ENCODE measurements at regions not wholly inside any gene's neighbourhood (a gene's known extent, or its start where the extent isn't known, plus 50 kb on each side); places are given as distances from the start of the nearest gene placed in this dataset.
"Not testable (repeated sequence)": the region's sequence is repeated elsewhere in the genome, so short reads cannot be mapped to it uniquely, and the experiment has no call there.

GRCh38 chr4:54828361-54828760 is 170.6 kb downstream of the KIT start:
- not testable (repeated sequence) for H3K9me3 ChIP-seq (ENCODE audit: control insufficient read depth, insufficient read depth, low read length); H3K36me3 ChIP-seq (ENCODE audit: control insufficient read depth, insufficient read depth, low read length); H3K27me3 ChIP-seq (ENCODE audit: control insufficient read depth, insufficient read depth, low read length); H3K4me1 ChIP-seq (ENCODE audit: control insufficient read depth, insufficient read depth, low read length); H3K4me3 ChIP-seq (ENCODE audit: low read depth, low read length); H3K27ac ChIP-seq (ENCODE audit: low read depth, low read length); H3K9ac ChIP-seq (ENCODE audit: low read depth, low read length)

DNA sequence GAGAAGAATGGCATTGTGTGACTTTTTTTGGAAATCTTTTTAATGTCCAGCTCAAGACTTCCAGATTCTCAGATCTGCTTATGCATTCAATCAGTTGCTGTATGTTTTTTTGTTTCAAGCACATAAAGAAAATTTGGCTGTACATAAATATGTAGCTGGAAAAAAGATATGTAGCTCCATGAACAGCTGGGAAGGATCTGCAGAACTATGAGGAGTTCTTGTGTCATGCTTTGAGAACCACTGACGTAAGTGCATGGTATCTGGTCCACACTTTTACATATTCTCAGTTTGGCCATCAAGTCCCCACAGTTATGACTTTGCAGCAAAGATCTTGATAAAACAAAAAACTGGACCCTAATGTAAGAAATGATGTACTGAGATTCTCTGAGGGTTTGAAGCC is 165.9 kb downstream of the KIT start:
- H3K4me3 ChIP-seq (ENCODE audit: low read depth, low read length) = no peak overlapping the region
- no peak overlapping the region for H3K9ac ChIP-seq (ENCODE audit: low read depth, low read length)
- no peaks in the 10 kb centered on the region; the same call in 1 of the 2 replicates for H3K9me3 ChIP-seq (ENCODE audit: control insufficient read depth, insufficient read depth, low read length)
- H3K36me3 ChIP-seq (ENCODE audit: control insufficient read depth, insufficient read depth, low read length) = no peaks in the 10 kb centered on the region
- H3K4me1 ChIP-seq (ENCODE audit: control insufficient read depth, insufficient read depth, low read length) = no peaks in the 10 kb centered on the region
- H3K27me3 ChIP-seq (ENCODE audit: control insufficient read depth, insufficient read depth, low read length) = no peaks in the 10 kb centered on the region
- H3K27ac ChIP-seq (ENCODE audit: low read depth, low read length) = no peak overlapping the region

DNA sequence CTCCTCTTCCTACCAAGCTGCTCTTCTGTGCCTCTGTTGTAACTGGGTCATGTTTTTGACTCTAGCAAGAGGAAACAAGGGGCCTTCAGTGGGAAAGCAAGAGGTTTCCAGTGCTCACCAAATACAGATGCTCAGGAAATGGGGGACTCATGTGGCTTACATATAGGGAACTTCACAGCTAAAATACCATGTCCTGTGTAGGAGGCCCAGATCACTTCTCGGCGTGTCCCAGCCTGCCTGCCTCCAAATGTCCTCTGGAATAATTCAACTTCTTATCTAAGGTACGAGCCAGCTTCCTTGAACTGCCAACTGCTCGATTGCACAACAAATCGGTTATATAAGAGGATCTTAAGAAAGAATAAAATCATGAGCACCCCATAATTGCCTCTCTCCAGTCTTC is 161.3 kb downstream of the KIT start:
- H3K4me1 ChIP-seq (ENCODE audit: control insufficient read depth, insufficient read depth, low read length) = peaks cover 11% of the 10 kb centered on the region; the same call in 1 of the 2 replicates
- no peaks in the 10 kb centered on the region for H3K27me3 ChIP-seq (ENCODE audit: control insufficient read depth, insufficient read depth, low read length)
- H3K9me3 ChIP-seq (ENCODE audit: control insufficient read depth, insufficient read depth, low read length) = peaks cover 2% of the 10 kb centered on the region
- H3K27ac ChIP-seq (ENCODE audit: low read depth, low read length) = no peak overlapping the region
- no peaks in the 10 kb centered on the region for H3K36me3 ChIP-seq (ENCODE audit: control insufficient read depth, insufficient read depth, low read length)
- H3K9ac ChIP-seq (ENCODE audit: low read depth, low read length) = no peak overlapping the region
- no peak overlapping the region for H3K4me3 ChIP-seq (ENCODE audit: low read depth, low read length)

- Histone ChIP-seq H3K27me3 (ENCODE audit: control insufficient read depth, insufficient read depth, low read length) (no peaks in the 10 kb centered on the region), H3K4me1 (ENCODE audit: control insufficient read depth, insufficient read depth, low read length) (peaks cover 11% of the 10 kb centered on the region; the same call in 1 of the 2 replicates), H3K9ac (ENCODE audit: low read depth, low read length) (no peak overlapping the region), H3K4me3 (ENCODE audit: low read depth, low read length) (no peak overlapping the region), H3K9me3 (ENCODE audit: control insufficient read depth, insufficient read depth, low read length) (peaks cover 2% of the 10 kb centered on the region), H3K27ac (ENCODE audit: low read depth, low read length) (no peak overlapping the region), H3K36me3 (ENCODE audit: control insufficient read depth, insufficient read depth, low read length) (no peaks in the 10 kb centered on the region)
These were observed 160.7 kb downstream of the KIT start for GRCh38 chr4:54818481-54818880.

- H3K9ac ChIP-seq (ENCODE audit: low read depth, low read length) = no peak overlapping the region
- H3K4me3 ChIP-seq (ENCODE audit: low read depth, low read length) = no peak overlapping the region
- H3K4me1 ChIP-seq (ENCODE audit: control insufficient read depth, insufficient read depth, low read length) = peaks cover 11% of the 10 kb centered on the region; the same call in 1 of the 2 replicates
- H3K9me3 ChIP-seq (ENCODE audit: control insufficient read depth, insufficient read depth, low read length) = peaks cover 2% of the 10 kb centered on the region
- no peak overlapping the region for H3K27ac ChIP-seq (ENCODE audit: low read depth, low read length)
- no peaks in the 10 kb centered on the region for H3K36me3 ChIP-seq (ENCODE audit: control insufficient read depth, insufficient read depth, low read length)
- no peaks in the 10 kb centered on the region for H3K27me3 ChIP-seq (ENCODE audit: control insufficient read depth, insufficient read depth, low read length)
These were observed 155.9 kb downstream of the KIT start for GRCh38 chr4:54813674-54814073.

DNA sequence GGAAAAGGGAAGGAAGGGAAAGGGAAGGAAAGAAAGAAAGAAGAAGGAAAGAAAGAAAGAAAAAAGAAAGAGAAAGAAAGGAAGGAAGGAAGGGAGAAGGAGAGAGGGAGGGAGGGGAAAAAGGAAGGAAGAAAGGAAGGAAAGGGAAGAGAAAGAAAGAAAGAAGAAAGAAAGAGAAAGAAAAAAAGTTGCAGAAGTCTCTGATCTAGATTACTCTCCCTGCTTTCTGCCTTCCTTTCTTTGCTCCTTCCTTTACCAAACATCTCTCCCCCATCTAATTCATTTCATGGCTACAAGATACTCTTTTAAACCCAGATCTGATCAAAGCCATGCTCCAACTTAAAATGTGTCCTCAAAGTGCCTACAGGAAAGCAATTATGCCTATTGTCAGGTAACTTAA is 148.6 kb downstream of the KIT start:
- H3K27ac ChIP-seq (ENCODE audit: low read depth, low read length) = no peak overlapping the region
- peaks cover 10% of the 10 kb centered on the region; the same call in 1 of the 2 replicates for H3K9me3 ChIP-seq (ENCODE audit: control insufficient read depth, insufficient read depth, low read length)
- H3K9ac ChIP-seq (ENCODE audit: low read depth, low read length) = no peak overlapping the region
- H3K4me3 ChIP-seq (ENCODE audit: low read depth, low read length) = no peak overlapping the region
- H3K4me1 ChIP-seq (ENCODE audit: control insufficient read depth, insufficient read depth, low read length) = no peaks in the 10 kb centered on the region
- no peaks in the 10 kb centered on the region for H3K36me3 ChIP-seq (ENCODE audit: control insufficient read depth, insufficient read depth, low read length)
- H3K27me3 ChIP-seq (ENCODE audit: control insufficient read depth, insufficient read depth, low read length) = no peaks in the 10 kb centered on the region

GRCh38 chr4:54802336-54802735 is 144.6 kb downstream of the KIT start:
- Histone ChIP-seq H3K9me3 (ENCODE audit: control insufficient read depth, insufficient read depth, low read length) (peaks cover 10% of the 10 kb centered on the region; the same call in 1 of the 2 replicates), H3K4me1 (ENCODE audit: control insufficient read depth, insufficient read depth, low read length) (no peaks in the 10 kb centered on the region), H3K9ac (ENCODE audit: low read depth, low read length) (no peak overlapping the region), H3K27me3 (ENCODE audit: control insufficient read depth, insufficient read depth, low read length) (no peaks in the 10 kb centered on the region), H3K4me3 (ENCODE audit: low read depth, low read length) (no peak overlapping the region), H3K27ac (ENCODE audit: low read depth, low read length) (no peak overlapping the region), H3K36me3 (ENCODE audit: control insufficient read depth, insufficient read depth, low read length) (no peaks in the 10 kb centered on the region)

GRCh38 chr4:54800831-54801530 is 143.2 kb downstream of the KIT start:
- Histone ChIP-seq H3K36me3 (ENCODE audit: control insufficient read depth, insufficient read depth, low read length) (no peaks in the 10 kb centered on the region), H3K9me3 (ENCODE audit: control insufficient read depth, insufficient read depth, low read length) (no peaks in the 10 kb centered on the region), H3K27me3 (ENCODE audit: control insufficient read depth, insufficient read depth, low read length) (no peaks in the 10 kb centered on the region), H3K9ac (ENCODE audit: low read depth, low read length) (no peak overlapping the region), H3K4me1 (ENCODE audit: control insufficient read depth, insufficient read depth, low read length) (no peaks in the 10 kb centered on the region), H3K27ac (ENCODE audit: low read depth, low read length) (no peak overlapping the region), H3K4me3 (ENCODE audit: low read depth, low read length) (no peak overlapping the region)

DNA sequence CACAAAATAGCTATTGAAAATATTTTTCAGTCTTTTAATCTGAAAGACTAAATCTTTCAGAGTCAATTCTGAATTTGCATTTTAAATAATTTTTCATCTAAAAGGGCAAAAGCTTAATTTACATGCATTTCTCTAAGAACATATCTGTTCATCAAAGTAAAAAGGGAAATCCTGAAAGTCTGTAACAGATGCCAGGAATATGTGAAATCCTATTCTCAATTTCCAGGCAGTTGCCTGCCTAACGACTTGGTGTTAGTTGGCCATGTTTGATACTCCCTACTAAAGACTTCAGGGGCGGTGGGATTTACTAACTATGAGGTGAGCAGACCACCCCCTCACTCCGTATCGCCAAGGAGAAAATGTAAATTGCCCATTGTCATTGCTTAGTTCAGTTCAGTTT is 136.8 kb downstream of the KIT start:
- Histone ChIP-seq H3K4me1 (ENCODE audit: control insufficient read depth, insufficient read depth, low read length) (no peaks in the 10 kb centered on the region), H3K4me3 (ENCODE audit: low read depth, low read length) (no peak overlapping the region), H3K9ac (ENCODE audit: low read depth, low read length) (no peak overlapping the region), H3K27me3 (ENCODE audit: control insufficient read depth, insufficient read depth, low read length) (no peaks in the 10 kb centered on the region), H3K36me3 (ENCODE audit: control insufficient read depth, insufficient read depth, low read length) (no peaks in the 10 kb centered on the region), H3K27ac (ENCODE audit: low read depth, low read length) (no peak overlapping the region), H3K9me3 (ENCODE audit: control insufficient read depth, insufficient read depth, low read length) (no peaks in the 10 kb centered on the region)

DNA sequence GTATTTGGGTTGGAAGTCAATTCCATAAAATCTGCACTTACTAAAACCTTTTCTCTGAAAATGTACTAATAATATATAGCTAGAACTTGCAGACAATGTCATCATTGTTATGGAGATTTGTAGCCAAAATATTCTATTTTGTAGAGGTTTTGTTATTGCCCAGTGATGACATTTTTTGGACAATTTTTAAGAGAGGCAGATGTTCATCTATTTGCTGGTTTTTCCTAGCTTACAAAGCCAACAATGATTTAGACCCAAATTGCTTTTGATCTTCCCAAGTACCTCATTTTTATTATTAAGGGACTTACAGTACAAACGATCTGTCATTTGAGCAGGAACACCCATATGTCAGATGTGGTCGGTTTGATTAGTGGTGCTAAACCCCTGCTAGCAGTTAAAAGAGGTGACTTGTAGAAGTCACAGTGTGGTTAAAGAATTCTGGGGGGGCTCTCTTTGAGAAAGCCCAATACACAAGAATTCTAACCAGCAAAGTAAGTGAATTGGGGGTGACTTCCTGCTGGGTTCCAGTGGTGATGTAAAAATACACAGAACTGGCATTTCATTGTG is 136.2 kb downstream of the KIT start:
- H3K9ac ChIP-seq (ENCODE audit: low read depth, low read length) = no peak overlapping the region
- no peaks in the 10 kb centered on the region for H3K4me1 ChIP-seq (ENCODE audit: control insufficient read depth, insufficient read depth, low read length)
- no peaks in the 10 kb centered on the region for H3K27me3 ChIP-seq (ENCODE audit: control insufficient read depth, insufficient read depth, low read length)
- no peak overlapping the region for H3K4me3 ChIP-seq (ENCODE audit: low read depth, low read length)
- no peak overlapping the region for H3K27ac ChIP-seq (ENCODE audit: low read depth, low read length)
- H3K9me3 ChIP-seq (ENCODE audit: control insufficient read depth, insufficient read depth, low read length) = no peaks in the 10 kb centered on the region
- no peaks in the 10 kb centered on the region for H3K36me3 ChIP-seq (ENCODE audit: control insufficient read depth, insufficient read depth, low read length)
